ENCODE measurements at regions not wholly inside any gene's neighbourhood (a gene's known extent, or its start where the extent isn't known, plus 50 kb on each side); places are given as distances from the start of the nearest gene placed in this dataset.

GRCh38 chr14:51145246-51145645 is 50.3 kb upstream of the TRIM9 start:
- DNase-seq (ENCODE audit: low spot score), result no peak

DNA sequence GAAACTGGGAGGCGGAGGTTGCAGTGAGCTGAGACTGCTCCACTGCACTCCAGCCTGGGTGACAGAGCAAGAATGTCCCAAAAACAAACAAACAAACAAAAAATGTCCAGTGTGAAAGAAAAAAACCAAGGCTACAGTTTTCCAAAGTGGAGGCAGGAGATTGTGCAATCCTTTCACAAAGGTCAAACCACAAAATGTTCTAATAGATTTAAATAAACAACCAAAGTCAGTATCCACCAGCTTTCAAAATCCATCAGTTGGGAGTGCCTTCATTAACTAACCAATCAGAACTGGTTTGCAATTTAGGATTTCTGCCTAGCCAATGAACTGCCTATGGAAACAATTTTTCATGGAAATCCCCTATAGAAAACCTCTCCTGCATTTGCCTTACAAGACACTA is 52.3 kb upstream of the TRIM9 start:
- DNase-seq (ENCODE audit: low spot score), result no peak

DNA sequence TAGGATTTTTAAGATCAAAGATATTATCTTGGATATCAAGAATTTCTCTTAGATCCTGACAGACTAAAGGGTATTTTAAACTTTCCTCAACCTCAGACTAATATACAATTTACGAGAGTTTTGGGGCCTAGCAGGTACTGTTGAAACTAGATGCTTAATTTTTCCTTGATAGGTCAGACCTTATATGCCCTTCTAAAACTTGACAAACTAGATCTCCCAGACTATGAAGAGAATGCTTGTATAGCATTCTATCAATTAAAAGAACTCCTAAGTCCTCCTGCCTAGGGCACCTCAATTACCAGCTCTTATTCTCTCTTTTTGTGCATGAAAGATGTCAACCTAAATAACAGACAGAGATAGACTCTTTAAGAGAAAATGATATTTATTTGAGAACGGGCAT is 60.4 kb upstream of the TRIM9 start:
- no peak for DNase-seq (ENCODE audit: low spot score)

DNA sequence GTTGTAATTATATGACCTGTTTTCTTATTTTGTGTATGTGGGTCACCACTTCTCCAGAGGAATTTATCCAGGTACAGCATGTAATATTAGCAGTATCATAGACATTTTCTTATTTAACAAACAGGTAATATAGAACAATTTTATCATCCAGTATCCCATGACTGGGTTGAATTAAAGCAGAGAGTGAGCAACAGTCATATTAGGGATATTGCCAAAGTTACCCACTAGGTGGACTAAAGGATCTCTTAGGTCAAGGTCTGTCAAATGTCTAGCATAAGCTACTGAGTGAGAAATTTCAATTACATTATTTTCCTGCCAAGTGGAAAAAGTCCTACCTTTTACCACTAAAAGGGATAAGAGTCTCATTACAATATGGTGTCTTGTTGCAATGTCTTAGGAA is 62.1 kb upstream of the TRIM9 start:
- DNase-seq (ENCODE audit: low spot score), result no peak

DNA sequence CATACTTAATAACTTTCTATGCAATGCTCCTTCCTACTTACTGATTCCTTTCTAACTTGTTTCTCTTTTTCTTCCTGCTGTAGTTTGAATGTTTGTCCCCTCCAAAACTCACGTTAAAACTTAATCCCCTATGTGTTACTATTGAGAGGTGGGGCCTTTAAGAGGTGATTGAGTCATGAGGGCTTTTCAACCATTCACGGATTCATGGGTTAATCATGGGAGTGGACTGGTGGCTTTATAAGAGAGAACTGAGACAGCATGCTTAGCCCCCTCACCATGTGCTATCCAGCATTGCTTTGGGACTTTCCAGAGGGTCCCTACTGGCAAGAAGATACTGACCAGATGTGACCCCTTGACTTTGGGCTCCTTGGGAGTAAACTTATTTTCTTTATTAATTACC is 66.0 kb upstream of the TRIM9 start:
- no peak for DNase-seq (ENCODE audit: low spot score)

DNA sequence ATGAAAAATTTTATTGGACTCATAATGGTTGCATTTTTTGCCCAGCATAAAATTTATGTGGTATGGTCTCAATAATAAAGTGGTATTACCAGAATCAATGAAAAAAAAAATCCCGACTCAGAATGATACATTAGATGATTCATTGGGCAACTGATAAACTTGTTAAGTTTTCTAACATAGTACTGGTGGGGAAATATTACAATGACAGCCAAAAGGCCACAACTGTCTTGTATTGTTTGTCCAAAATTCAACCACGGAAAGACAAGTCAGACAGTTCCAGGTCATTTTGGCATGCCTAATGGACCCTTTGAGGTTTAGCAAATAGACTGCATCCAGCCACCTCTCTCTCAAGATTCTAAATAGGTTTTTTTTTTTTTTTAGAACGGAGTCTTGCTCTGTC is 70.5 kb upstream of the TRIM9 start:
- DNase-seq (ENCODE audit: low spot score), result no peak

GRCh38 chr14:51167587-51168214 is 72.3 kb upstream of the TMX1 start:
- DNase-seq (ENCODE audit: low spot score), result peak; percentile 40

- DNase-seq (ENCODE audit: low spot score), result no peak
These were observed 71.8 kb upstream of the TMX1 start for GRCh38 chr14:51168215-51168613.

DNA sequence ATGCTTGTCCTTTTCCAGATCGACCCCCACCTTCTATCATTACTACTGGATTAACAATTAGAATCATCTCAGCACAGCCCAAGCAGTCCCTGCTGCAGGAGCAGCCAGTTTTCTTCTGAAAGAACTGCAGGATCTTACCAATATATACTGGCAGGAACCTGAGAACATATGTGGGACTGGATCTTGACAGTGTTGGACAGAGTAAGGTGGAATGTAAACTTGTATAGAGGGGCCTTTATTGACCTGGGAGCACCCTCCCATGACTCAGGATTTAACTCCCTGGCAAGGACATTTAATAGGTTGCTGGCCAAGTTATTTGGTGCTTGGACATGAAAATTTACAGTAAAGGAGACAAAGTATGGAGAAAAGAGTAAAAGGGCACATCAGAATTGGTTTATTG is 66.2 kb upstream of the TMX1 start:
- DNase-seq (ENCODE audit: low spot score), result no peak

DNA sequence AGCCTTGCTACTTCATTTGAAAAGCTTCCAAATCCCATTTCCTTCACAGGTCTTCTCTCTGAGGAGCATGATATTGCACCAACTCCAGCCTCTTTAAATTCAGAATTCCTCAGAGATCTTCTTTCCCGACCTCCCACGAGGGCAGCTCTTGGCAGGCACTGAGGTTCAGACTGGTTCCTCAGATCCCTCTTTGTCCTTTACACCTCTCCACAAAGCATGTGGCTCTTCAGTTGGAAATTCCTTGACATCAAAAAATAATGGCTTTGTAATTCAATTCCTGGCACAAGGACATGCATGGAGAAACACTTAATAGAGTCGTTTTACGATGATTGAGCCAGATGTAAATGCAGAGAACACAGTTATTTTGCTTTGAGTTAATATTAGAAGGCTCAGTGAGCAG is 63.2 kb upstream of the TMX1 start:
- no peak for DNase-seq (ENCODE audit: low spot score)

- no peak for DNase-seq (ENCODE audit: low spot score)
These were observed 59.5 kb upstream of the TMX1 start for GRCh38 chr14:51180577-51180976.

GRCh38 chr14:51182131-51182565 is 57.9 kb upstream of the TMX1 start:
- DNase-seq (ENCODE audit: low spot score), result no peak

DNA sequence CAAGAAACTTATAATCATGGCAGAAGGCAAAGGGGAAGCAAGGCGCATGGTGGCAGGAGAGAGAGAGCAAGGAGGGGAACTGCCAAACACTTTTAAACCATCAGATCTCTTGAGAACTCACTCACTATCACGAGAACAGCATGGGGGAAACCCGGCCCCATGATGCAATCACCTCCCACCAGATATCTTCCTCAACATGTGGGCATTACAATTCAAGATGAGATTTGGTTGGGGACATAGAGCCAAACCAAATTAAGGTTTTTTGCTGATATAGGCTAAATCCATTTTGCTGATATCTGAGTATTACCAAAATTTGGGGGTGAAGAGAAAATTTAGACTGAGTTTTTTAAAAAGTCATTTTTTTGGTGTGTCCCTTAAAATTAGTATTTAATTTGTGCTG is 54.9 kb upstream of the TMX1 start:
- no peak for DNase-seq (ENCODE audit: low spot score)

- no peak for DNase-seq (ENCODE audit: low spot score)
These were observed 54.3 kb upstream of the TMX1 start for GRCh38 chr14:51185754-51186153.

DNA sequence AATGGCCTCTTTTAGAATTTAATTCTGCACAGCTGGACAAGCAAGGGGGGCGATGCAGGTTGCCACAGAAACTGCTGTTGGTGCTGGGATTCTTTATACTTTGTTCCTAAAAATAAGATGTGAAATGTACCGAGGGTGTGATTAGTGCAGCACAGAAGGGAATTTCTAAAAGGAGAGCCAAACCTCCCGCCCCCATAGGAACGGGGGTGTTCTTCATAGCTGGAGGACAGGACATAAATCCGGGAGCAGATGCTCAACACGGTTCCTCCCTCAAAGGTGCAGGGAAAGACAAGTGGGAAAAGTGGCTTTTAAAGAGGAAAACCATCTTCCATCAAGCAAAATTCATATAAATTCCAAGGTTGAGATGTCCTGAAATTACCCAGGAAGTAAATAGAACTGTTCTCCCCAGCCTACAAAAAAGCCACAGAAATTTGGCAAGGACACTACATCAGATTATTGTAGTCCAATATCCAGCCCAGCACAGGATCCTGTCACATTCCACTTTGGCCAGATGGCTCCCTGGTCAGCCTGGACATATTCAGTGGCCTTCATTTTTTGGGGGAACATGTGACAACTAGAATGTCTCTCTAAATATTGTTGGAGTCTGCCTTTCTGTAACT is 51.4 kb upstream of the TMX1 start:
- DNase-seq (ENCODE audit: low spot score), result peak; percentile 17

DNA sequence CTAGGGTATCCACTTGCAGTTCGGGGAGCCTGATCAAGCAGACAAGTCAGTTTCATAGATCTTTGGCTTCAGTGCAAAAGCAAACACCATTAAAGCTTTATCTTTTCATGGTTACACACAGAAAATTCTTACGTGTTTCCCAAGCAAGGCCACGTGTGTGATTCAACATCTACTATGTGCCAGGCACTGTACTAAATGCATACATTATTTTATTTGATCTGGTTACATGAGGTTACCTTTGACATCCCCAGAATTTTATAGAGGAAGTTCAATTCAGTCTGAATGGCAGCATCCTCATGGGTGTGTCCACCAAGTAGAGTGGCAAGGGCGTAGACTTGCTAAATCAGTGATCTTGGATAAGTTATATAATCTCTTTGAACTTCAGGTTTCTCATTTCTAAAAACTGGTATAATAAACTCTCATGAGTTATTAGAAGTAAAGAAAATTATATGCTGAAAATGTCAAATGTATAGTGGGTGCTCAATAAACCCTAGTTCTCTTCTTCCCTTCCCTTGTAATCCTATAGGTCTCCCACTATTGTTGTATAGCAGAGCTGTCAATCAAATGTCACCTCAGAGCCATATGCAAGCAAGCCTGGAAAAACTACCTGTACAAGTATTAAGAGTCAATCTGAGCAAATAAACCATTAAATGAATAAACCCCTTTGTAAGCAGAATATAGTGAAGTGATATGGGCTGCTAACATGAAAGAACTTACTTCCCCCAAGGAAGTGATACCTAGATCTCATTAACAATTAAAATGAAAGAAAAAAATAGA is 50.3 kb upstream of the TMX1 start:
- DNase-seq (ENCODE audit: low spot score), result no peak

Data from AG20443 (cell line).